ENCODE measurements at regions not wholly inside any gene's neighbourhood (a gene's known extent, or its start where the extent isn't known, plus 50 kb on each side); places are given as distances from the start of the nearest gene placed in this dataset.

DNA sequence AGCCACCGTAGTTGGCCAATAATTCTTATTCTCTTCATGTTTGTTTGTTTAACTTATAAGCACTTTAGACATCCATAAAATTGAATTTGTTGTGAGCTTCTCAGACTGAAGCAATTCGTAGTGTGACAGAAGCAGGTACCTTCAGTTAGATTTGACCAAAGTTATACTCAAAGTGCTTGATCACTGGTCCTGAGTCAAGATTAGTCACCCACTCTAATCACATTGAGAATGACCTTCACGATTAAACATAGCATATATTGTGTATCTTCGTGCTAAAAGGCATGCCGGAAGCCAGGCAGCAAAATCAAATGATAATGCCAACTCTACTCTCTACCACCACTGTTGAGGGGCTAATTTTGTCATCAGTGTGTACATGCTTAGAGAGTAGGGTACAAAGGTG, 763.7 kb upstream of the MBL2 start:
- TF ChIP-seq, protein P1, sequence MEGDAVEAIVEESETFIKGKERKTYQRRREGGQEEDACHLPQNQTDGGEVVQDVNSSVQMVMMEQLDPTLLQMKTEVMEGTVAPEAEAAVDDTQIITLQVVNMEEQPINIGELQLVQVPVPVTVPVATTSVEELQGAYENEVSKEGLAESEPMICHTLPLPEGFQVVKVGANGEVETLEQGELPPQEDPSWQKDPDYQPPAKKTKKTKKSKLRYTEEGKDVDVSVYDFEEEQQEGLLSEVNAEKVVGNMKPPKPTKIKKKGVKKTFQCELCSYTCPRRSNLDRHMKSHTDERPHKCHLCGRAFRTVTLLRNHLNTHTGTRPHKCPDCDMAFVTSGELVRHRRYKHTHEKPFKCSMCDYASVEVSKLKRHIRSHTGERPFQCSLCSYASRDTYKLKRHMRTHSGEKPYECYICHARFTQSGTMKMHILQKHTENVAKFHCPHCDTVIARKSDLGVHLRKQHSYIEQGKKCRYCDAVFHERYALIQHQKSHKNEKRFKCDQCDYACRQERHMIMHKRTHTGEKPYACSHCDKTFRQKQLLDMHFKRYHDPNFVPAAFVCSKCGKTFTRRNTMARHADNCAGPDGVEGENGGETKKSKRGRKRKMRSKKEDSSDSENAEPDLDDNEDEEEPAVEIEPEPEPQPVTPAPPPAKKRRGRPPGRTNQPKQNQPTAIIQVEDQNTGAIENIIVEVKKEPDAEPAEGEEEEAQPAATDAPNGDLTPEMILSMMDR (IDR thresholded peaks at IDR 0.05) = no peak
- no peak for TF ChIP-seq POLR2AphosphoS5 (IDR thresholded peaks at IDR 0.05; ENCODE audit: insufficient read depth in 1 of 2, low read depth in 1 of 2)
- no peak for TF ChIP-seq POLR2A (IDR thresholded peaks at IDR 0.05)
